GM19025 (cell line): ENCODE measurements at regions not wholly inside any gene's neighbourhood (a gene's known extent, or its start where the extent isn't known, plus 50 kb on each side); places are given as distances from the start of the nearest gene placed in this dataset.

Experiments
- ATAC-seq: cut with Tn5 transposase; IDR thresholded peaks from one replicate; pipeline ENCODE4 v1.9.1; 2021; ENCODE audit warnings: mild to moderate bottlenecking, low read depth, moderate library complexity; ENCODE audit not compliant: unreplicated experiment

DNA sequence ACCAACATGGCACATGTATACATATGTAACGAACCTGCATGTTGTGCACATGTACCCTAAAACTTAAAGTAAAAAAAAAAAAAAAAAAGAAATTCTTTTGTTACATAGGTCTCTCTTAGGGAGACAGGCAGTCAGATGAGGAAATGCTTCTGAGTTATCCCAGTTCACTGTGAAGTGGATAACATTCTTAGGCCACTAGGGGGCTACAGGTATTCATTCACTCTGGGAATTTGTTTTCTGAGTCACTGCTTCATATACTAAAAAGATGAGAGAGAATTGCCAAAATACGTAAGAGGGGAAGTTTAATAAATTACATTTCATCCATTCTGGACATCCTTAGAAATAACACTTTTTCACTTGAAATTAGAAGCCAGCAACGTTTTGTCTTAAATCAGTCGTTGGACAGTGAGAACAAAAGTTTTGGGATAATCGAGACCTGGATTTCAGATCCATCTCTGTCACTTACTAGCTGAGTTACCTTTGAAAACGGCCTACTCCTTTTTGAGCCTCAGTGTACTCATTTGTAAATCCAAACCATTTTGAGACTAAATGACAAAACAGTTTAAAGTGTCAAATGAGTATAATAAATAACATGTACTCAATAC, 738.4 kb upstream of the ALCAM start:
- ATAC-seq = no peak

DNA sequence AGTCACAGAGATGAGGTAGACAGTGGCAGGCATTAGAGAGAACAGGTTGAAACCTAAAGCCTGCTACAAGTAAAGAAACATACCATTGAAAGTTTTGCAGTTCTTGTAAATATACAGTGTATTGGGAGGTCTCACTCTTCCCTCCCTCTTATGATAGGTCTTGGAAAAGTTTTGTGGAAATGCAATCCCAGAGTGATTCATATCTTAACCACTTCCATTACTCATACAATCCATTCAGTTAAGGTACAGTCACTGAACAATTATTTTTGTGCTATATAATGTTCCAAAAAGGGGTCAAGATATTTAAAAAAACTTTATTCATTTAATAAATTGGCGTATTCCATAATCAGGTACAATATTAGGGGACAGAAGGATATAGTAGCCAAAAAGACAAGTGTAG, 737.7 kb upstream of the ALCAM start:
- ATAC-seq = no peak

DNA sequence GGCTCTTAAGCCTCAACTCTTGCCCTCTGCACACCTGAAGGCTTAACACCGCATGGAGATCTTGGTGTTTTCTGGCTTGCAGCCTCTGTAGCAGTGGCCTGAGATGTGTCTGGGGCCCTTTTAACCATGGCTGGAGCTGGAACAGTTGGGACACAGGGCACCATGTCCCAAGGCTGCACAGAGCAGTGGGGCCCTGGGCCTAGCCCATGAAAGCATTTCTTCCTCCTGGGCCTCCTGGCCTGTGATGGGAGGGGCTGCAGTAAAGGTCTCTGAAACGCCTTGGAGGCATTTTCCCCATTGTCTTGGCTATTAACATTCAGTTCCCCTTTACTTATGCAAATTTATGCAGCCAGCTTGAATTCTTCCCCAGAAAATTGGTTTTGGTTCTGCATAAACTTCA, 735.5 kb upstream of the ALCAM start:
- ATAC-seq = no peak

DNA sequence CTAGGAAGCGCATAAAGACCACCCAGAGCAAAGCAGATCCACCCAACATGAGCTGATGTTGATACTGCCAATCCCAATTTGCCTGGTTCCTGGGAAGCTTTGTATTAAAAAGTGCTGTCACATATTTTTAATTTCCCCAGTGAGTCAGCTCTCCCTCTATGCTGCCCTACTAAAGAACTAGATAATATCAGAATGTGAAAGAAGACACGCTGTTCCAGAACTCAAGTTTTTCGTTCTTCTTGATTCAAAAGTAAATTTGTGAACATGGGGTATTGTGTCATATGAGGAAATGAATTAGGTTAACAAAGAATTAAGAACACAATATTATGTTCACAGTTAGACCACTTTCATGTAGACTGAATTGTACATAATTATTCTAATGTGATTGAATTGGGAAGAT, 734.2 kb upstream of the ALCAM start:
- no peak for ATAC-seq

DNA sequence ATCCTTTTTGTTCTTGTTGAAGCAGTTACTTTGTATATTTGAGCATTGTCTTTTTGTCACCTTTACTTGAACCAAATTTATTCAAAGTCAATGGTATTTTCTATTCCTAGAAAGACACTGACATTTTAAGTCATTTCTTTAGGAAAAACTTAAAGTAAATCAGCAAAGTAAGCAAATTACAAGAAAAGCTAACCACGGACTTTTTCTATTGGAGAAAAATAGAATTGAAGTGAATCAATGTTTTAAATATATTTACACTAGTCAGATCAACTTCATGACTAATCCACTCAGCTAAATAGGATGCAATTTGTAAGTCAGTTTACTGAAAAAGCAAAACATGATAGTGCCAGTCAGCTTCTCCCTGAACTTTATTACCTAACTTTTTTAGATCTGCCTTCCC, 733.8 kb upstream of the ALCAM start:
- no peak for ATAC-seq

DNA sequence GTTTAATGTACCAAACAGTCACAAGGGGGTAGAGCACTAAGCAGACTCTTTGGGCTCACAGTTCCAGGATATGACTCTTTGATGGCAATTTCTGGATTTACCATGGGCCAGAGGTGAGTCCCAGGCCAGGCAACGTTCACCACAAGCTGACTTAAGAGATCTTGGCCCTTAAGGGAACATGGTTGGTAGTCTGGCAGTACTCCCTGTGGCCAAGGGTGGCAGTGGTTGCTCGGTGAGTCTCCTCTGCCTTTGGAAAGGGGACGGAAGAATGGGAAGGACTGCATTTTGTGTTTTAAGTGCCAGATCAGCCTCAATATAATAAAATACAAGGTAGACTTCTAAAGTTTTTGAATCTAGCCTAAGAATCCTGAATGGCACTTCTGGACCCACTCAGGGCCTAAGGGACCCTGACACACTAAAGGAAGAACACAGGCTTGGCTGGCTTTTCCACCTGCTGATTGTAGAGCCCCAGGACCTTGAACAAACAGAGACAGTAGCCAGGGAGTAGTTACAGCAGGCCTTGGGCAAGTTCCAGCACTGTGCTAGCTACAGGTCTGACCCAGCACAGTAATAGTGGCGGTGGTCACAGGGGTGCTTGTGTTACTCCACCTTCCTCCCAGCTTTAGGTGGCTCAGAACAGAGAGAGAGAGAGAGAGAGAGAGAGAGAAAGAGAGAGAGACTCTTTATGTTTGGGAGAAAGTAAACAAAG, 730.7 kb upstream of the ALCAM start:
- no peak for ATAC-seq

DNA sequence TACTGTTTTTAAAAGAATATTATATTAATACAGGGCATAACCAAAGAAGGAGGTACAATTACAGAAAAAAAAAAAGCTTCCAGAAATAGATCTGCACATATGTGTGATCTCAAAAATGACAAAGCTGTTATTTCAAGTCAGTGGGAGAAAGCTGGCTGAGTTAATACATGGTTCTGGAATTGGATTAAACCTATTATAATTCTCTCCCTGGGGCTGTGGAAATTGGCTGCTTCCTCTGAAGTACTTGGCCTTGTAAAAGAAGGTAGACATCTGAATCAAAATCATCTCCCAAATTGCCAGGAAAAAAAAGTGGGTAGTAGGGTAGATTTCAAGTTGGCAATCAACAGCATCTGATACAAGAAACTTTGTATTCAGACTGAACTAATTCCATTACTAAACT, 723.9 kb upstream of the ALCAM start:
- no peak for ATAC-seq

DNA sequence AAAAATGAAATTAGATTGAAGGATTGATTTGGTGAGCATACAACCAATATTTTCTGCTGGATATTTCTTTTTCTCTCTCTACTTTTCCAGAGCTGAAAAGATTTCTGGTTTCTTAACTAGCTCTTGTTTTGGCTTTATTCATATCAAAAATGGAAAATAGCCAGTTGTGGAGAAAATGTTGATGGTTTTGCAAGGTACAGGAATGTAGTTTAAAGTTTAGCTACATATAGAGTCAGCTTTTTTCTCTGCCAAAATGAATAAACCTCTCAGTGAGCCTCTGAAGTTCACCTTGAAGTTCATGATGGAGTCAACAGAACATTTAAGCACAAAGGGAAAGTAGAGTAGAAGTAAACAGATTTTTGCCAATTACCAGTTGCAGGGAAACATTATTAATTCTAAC, 720.5 kb upstream of the ALCAM start:
- no peak for ATAC-seq

DNA sequence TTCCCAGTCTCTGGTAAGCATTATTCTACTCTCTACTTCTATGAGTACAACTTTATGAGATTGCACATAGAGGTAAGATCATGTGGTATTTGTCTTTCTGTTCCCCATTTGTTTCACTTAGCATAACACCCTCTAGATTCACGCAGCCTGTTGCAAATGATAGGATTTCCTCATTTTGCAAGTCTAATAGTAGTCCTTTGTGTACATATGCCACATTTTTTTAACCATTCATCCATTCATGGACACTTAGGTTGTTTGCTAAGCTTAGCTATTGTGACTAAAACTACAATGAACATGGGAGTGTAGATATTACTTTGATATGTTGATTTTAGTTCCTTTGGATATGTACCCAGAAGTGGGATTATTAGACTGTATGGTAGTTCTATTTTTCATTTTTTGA, 717.9 kb upstream of the ALCAM start:
- no peak for ATAC-seq

DNA sequence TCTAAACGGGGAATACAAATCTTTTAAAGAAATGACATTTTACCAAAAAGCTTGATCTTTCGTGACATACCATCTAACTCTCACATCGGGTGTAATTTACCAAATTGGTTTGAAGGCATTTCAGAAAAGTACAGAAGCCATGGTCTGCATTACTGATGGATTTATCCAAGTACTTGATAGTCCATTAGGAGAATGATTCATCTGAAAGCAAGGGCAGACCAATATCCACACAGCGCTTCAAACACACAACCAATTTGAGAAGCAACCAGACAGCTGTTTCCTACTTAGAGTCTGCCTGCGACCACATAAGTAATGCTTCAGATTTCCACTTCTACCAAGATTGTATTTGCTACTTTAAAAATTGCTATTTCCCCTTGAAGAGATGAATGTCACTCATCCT, 697.6 kb upstream of the ALCAM start:
- ATAC-seq = no peak

DNA sequence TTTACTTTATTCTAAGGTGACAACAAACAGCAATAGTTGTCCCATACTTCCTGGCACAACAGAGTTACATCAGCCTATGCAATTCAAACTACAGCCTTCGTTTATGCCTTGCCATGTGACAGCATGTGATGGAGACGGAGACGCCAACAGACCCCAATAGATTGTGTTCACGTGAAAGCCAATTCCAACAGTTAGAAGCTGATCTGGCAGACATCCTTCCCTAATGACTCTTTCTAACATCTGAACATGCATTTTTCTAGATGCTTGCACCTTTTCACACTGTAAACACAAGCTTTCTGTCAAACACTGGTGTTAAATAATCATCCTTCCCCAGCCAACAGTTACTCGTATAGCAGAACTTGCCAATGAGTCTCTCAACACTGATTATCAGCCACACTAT, 694.4 kb upstream of the ALCAM start:
- ATAC-seq = no peak

DNA sequence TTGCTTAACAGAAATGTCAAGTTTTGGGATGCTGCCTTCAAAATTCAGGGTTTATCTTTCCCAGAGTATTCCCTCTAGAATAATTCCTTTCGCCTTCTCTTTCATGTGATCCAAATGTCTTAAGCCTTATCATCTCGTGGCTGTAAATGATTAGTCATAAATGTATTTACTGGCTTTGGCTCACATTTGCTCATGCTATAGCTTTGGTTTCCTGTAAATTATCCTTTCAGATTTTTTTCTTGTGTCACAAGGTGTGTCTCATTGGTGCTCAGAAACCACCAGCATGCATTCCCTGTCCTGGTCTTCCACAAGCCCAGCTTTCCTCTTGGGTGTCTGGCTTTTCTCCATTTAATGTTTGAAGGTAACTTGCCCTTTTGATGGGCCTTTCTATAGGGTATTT, 692.7 kb upstream of the ALCAM start:
- ATAC-seq = no peak

DNA sequence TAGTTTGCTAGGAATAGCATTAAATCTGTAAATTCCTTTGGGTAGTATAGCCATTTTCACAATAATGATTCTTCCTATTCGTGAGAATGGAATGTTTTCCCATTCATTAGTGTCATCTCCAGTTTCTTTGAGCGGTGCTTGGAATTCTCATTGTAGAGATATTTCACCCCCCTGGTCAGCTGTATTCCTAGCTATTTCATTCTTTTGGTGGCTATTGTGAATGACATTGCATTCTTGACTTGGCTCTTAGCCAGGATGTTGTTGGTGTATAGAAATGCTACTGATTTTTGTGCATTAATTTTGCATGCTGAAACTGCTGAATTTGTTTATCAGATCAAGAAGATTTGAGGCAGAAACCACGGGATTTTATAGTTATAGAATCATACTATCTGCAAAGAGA, 690.5 kb upstream of the ALCAM start:
- ATAC-seq = no peak

DNA sequence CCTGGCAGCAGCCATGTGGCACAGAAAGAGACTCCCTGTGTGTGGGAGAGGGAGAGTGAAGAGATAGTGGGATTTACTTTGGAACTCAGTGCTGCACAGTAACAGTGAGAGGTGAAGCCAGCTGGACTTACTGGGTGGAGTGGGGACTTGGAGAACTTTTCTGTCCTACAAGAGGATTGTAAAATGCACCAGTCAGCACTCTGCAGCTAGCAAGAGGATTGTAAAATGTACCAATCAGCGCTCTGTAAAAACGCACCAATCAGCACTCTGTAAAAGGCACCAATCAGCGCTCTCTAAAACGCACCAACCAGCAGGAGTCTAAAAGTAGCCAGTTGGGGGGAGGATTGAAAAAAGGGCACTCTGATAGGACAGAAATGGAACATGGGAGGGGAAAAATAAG, 688.8 kb upstream of the ALCAM start:
- ATAC-seq = no peak

DNA sequence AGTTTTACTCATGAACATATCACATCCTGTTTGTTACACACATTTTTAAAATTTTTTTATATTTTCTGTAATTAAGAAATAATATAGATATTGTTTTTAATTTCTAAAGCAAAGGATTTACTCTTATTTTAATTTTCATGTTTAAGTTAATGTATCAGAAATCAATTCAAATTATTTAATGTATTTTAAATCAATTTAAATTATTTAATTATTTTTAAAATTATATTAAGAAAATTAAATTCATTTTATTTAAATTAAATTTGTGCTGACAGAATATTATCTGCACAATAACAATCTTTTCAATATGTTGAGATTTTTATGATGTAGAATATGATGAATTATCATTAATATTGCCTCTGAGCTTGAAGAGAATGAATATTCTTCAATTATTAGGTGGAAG, 681.2 kb upstream of the ALCAM start:
- no peak for ATAC-seq

DNA sequence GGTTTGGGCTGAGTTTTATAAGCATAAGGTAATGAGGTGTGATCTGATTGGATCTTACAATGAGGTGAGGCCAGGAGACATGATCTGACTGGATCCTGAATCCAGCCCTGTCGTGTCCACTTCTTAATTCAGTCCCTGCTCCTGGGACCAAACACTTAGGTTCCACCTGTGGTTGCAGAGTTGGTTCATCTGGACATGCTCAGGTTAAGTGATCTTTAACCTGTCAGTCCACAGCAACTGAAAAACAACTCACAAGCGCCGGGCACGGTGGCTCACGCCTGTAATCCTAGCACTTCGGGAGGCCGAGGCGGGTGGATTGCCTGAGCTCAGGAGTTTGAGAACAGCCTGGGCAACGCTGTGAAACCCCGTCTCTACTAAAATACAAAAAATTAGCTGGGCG, 679.3 kb upstream of the ALCAM start:
- no peak for ATAC-seq

DNA sequence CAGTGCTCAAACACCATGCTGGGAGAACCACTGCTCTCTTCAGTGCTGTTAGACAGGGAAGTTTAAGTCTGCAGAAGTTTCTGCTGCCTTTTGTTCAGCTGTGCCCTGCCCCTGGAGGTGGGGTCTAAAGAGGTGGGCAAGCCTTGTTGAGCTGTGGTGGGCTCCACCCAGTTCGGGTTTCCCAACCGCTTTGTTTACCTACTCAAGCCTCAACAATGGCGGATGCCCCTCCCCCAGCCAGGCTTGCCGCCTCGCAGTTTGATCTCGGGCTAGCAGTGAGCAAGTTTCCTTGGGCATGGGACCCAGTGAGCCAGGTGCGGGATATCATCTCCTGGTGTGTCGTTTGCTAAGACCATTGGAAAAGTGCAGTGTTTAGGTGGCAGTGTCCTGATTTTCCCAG, 670.2 kb upstream of the ALCAM start:
- ATAC-seq = no peak

DNA sequence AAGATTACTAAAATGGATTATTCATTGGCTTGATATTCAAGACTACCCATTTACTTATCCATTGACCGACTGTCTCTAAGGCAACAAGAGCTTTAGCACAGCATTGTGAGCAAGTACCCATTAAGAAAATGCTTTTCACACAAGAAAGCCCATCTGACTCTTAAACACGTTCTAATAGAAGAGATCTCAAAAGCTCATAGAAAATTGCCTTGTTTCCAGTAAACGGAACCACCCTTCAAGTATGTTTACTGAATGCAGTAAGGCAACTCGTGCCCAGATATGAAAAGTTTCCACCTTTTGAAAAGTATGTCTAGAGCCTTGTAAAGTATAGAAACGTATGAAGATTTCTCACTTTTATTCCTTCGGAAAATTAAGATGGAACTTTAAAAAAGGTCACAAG, 655.3 kb upstream of the ALCAM start:
- no peak for ATAC-seq

DNA sequence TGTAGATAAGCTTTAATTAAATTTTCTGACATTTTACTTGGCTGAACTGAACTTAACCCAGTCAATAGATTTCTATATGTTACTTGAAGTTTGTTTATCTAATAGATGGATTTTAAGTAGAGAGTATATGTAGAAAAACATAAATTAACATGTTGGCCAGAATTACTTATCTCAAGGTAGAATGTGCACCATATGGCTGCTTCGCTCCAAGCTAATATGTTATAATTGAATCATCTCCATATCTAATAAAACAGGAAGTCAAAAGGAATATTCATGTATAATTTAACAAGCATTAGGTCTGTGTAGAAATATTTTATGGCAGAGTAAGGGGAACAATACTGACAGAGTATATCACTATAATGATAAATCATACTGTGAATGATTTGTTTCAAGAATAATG, 650.7 kb upstream of the ALCAM start:
- no peak for ATAC-seq

DNA sequence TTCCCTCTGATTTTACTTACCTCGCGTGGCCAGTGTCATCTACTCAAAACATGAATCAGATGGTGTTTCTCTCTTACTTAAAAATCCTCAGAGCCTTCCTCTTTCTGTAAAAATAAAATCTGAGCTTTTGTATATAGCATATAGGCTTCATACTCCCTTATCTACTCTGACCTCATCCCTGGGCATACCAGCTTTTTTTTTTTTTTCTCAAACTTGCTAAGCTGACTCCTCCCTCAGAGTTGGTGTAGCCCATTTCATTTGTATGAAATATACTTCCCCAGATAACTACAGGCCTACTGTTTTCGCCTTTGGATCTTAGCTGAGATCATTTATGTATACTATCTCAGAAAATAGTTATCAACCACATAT, 648.9 kb upstream of the ALCAM start:
- no peak for ATAC-seq

DNA sequence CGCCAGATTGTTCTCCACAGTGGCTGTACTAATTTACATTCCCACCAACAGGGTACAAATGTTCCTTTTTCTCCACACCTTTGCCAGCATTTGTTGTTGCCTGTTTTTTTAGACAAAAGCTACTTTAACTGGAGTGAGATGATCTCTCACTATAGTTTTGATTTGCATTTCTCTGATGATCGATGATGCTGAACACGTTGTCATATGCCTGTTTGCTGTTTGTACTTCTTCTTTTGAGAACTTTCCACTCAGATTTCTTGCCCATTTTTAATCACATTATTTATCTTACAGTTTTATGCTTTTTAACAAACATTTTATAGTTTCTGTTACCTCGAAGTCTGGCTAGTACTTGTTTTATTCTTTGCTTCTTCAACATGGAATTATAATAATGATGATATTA, 643.7 kb upstream of the ALCAM start:
- ATAC-seq = no peak

DNA sequence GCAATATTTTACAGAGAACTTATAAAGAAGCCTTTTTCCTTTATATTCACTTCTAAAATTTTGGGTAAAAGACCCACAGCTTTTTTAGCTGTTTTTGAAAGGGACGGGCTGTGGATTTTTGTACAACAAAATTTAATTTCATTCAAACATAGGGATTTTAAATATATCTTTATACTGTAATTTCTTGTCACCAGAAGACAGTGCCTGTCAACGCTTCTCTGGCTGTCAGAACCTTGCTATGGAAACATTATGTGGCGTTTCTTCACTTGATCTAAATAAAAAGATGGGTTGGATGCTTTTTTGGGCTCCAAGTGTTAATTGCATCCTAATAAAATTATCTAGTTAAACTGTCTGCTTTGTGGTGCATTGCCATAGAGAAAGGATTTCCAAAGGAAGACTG, 635.6 kb upstream of the ALCAM start:
- ATAC-seq = no peak

DNA sequence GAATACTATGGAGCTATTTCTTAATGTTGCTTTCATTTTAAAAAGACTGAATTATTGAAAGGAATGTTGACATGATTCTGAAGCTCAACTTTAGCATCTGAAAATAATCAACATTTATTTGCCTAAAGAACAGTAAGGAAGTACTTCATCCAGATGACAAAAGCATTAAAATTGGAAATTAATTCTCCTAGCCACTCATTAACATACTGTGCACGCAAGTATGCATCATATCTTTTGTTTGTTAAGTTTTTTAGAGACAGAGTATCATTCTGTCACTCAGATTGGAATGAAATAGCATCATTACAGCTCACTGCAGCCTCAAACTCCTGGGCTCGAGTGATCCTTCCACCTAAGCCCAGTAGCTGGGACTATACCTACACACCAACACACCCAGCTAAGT, 632.1 kb upstream of the ALCAM start:
- no peak for ATAC-seq
